ENCODE measurements at regions not wholly inside any gene's neighbourhood (a gene's known extent, or its start where the extent isn't known, plus 50 kb on each side); places are given as distances from the start of the nearest gene placed in this dataset.

DNA sequence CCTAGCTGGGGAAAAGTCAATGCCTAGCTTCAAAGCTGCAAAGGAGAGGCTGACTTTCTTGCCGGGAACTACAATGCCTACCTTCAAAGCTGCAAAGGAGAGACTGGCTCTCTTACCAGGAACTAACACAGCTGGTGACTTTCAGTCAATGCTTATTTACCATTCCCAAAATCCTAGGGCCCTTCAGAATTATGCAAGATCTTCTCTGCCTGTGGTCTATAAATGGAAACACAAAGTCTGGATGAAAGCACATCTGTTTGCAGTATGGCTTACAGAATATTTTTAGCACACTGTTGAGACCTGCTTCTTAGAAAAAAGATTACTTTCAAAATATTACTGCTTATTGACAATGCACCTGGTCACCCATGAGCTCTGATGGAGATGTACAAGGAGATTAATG lies 259.4 kb downstream of the PLK2 start (continued):
- no peak for TF ChIP-seq SIRT6 (IDR thresholded peaks at IDR 0.05; ENCODE audit: low read length)
- no peak for TF ChIP-seq EZH2 (IDR thresholded peaks at IDR 0.05; ENCODE audit: low read depth, low read length, severe bottlenecking)
- TF ChIP-seq BRCA1 (IDR thresholded peaks at IDR 0.05; ENCODE audit: low read depth, low read length) = no peak
- TF ChIP-seq, protein P1, sequence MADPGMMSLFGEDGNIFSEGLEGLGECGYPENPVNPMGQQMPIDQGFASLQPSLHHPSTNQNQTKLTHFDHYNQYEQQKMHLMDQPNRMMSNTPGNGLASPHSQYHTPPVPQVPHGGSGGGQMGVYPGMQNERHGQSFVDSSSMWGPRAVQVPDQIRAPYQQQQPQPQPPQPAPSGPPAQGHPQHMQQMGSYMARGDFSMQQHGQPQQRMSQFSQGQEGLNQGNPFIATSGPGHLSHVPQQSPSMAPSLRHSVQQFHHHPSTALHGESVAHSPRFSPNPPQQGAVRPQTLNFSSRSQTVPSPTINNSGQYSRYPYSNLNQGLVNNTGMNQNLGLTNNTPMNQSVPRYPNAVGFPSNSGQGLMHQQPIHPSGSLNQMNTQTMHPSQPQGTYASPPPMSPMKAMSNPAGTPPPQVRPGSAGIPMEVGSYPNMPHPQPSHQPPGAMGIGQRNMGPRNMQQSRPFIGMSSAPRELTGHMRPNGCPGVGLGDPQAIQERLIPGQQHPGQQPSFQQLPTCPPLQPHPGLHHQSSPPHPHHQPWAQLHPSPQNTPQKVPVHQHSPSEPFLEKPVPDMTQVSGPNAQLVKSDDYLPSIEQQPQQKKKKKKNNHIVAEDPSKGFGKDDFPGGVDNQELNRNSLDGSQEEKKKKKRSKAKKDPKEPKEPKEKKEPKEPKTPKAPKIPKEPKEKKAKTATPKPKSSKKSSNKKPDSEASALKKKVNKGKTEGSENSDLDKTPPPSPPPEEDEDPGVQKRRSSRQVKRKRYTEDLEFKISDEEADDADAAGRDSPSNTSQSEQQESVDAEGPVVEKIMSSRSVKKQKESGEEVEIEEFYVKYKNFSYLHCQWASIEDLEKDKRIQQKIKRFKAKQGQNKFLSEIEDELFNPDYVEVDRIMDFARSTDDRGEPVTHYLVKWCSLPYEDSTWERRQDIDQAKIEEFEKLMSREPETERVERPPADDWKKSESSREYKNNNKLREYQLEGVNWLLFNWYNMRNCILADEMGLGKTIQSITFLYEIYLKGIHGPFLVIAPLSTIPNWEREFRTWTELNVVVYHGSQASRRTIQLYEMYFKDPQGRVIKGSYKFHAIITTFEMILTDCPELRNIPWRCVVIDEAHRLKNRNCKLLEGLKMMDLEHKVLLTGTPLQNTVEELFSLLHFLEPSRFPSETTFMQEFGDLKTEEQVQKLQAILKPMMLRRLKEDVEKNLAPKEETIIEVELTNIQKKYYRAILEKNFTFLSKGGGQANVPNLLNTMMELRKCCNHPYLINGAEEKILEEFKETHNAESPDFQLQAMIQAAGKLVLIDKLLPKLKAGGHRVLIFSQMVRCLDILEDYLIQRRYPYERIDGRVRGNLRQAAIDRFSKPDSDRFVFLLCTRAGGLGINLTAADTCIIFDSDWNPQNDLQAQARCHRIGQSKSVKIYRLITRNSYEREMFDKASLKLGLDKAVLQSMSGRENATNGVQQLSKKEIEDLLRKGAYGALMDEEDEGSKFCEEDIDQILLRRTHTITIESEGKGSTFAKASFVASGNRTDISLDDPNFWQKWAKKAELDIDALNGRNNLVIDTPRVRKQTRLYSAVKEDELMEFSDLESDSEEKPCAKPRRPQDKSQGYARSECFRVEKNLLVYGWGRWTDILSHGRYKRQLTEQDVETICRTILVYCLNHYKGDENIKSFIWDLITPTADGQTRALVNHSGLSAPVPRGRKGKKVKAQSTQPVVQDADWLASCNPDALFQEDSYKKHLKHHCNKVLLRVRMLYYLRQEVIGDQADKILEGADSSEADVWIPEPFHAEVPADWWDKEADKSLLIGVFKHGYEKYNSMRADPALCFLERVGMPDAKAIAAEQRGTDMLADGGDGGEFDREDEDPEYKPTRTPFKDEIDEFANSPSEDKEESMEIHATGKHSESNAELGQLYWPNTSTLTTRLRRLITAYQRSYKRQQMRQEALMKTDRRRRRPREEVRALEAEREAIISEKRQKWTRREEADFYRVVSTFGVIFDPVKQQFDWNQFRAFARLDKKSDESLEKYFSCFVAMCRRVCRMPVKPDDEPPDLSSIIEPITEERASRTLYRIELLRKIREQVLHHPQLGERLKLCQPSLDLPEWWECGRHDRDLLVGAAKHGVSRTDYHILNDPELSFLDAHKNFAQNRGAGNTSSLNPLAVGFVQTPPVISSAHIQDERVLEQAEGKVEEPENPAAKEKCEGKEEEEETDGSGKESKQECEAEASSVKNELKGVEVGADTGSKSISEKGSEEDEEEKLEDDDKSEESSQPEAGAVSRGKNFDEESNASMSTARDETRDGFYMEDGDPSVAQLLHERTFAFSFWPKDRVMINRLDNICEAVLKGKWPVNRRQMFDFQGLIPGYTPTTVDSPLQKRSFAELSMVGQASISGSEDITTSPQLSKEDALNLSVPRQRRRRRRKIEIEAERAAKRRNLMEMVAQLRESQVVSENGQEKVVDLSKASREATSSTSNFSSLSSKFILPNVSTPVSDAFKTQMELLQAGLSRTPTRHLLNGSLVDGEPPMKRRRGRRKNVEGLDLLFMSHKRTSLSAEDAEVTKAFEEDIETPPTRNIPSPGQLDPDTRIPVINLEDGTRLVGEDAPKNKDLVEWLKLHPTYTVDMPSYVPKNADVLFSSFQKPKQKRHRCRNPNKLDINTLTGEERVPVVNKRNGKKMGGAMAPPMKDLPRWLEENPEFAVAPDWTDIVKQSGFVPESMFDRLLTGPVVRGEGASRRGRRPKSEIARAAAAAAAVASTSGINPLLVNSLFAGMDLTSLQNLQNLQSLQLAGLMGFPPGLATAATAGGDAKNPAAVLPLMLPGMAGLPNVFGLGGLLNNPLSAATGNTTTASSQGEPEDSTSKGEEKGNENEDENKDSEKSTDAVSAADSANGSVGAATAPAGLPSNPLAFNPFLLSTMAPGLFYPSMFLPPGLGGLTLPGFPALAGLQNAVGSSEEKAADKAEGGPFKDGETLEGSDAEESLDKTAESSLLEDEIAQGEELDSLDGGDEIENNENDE (IDR thresholded peaks at IDR 0.05; ENCODE audit: insufficient replicate concordance, low read length) = no peak
- no peak for TF ChIP-seq GABPA (IDR thresholded peaks at IDR 0.05; ENCODE audit: borderline replicate concordance, insufficient read depth, low read length)

All from H1 (cell line).